BLaER1 (cell line): ENCODE measurements at regions not wholly inside any gene's neighbourhood (a gene's known extent, or its start where the extent isn't known, plus 50 kb on each side); places are given as distances from the start of the nearest gene placed in this dataset.

ENCODE experiments used
- H3K27ac ChIP-seq: shearing (Covaris generic); formaldehyde crosslinking; 2 replicates; pipeline ENCODE4 v1.8.1; 2022
- H3K27me3 ChIP-seq: shearing (Covaris generic); formaldehyde crosslinking; 2 replicates; pipeline ENCODE4 v1.8.1; 2022
- H3K36me3 ChIP-seq: shearing (Covaris generic); formaldehyde crosslinking; 2 replicates; pipeline ENCODE4 v1.8.1; 2022
- H3K4me1 ChIP-seq: shearing (Covaris generic); formaldehyde crosslinking; 2 replicates; pipeline ENCODE4 v1.8.1; 2022
- H3K4me2 ChIP-seq: shearing (Covaris generic); formaldehyde crosslinking; 2 replicates; pipeline ENCODE4 v1.8.1; 2022
- H3K4me3 ChIP-seq: shearing (Covaris generic); formaldehyde crosslinking; 2 replicates; pipeline ENCODE4 v1.8.1; 2022
- H3K9ac ChIP-seq: shearing (Covaris generic); formaldehyde crosslinking; 2 replicates; pipeline ENCODE4 v1.8.1; 2022
- H3K9me3 ChIP-seq: shearing (Covaris generic); formaldehyde crosslinking; 2 replicates; pipeline ENCODE4 v1.8.1; 2022
- H4K20me1 ChIP-seq: shearing (Covaris generic); formaldehyde crosslinking; 2 replicates; pipeline ENCODE4 v1.8.1; 2022
- Cebpa-rat ChIP-seq: shearing (Covaris generic); IDR thresholded peaks from 2 replicates; pipeline ENCODE4 v1.8.1; 2022

- no peak overlapping the region for H3K9ac ChIP-seq
- H3K4me2 ChIP-seq, result no peak overlapping the region
- H4K20me1 ChIP-seq, result no peaks in the 10 kb centered on the region
- no peak overlapping the region for H3K4me3 ChIP-seq
- H3K27ac ChIP-seq, result no peak overlapping the region
- peaks cover 21% of the 10 kb centered on the region for H3K4me1 ChIP-seq
- H3K27me3 ChIP-seq, result no peaks in the 10 kb centered on the region; the same call in 1 of the 2 replicates
- no peaks in the 10 kb centered on the region for H3K36me3 ChIP-seq
- no peak for TF ChIP-seq Cebpa-rat
- peaks cover 5% of the 10 kb centered on the region; the same call in 1 of the 2 replicates for H3K9me3 ChIP-seq
Measured at GRCh38 chr21:34202553-34203372, 129.4 kb downstream of the MRPS6 start.

- H3K4me3 ChIP-seq, result no peak overlapping the region
- no peaks in the 10 kb centered on the region; the same call in 1 of the 2 replicates for H3K27me3 ChIP-seq
- H3K4me2 ChIP-seq, result no peak overlapping the region
- no peaks in the 10 kb centered on the region for H3K36me3 ChIP-seq
- H3K27ac ChIP-seq, result no peak overlapping the region
- no peak for TF ChIP-seq Cebpa-rat
- H3K9me3 ChIP-seq, result peaks cover 8% of the 10 kb centered on the region; the same call in 1 of the 2 replicates
- peaks cover 18% of the 10 kb centered on the region for H3K4me1 ChIP-seq
- H3K9ac ChIP-seq, result no peak overlapping the region
- H4K20me1 ChIP-seq, result no peaks in the 10 kb centered on the region
Measured at GRCh38 chr21:34203851-34204420, 130.6 kb downstream of the MRPS6 start.

- H3K27ac ChIP-seq, result no peak overlapping the region
- H3K4me2 ChIP-seq, result no peak overlapping the region
- H3K4me1 ChIP-seq, result peaks cover 9% of the 10 kb centered on the region
- no peak overlapping the region for H3K9ac ChIP-seq
- no peaks in the 10 kb centered on the region; the same call in 1 of the 2 replicates for H3K27me3 ChIP-seq
- no peak for TF ChIP-seq Cebpa-rat
- no peaks in the 10 kb centered on the region for H4K20me1 ChIP-seq
- peaks cover 14% of the 10 kb centered on the region for H3K9me3 ChIP-seq
- H3K4me3 ChIP-seq, result no peak overlapping the region
- no peaks in the 10 kb centered on the region for H3K36me3 ChIP-seq
Measured at GRCh38 chr21:34204481-34205439, 131.4 kb downstream of the MRPS6 start.

- Histone ChIP-seq H3K4me1 (no peaks in the 10 kb centered on the region), H3K4me3 (no peak overlapping the region), H3K9ac (no peak overlapping the region), H3K27me3 (no peaks in the 10 kb centered on the region; the same call in 1 of the 2 replicates), H3K9me3 (peaks cover 22% of the 10 kb centered on the region), H3K36me3 (no peaks in the 10 kb centered on the region), H4K20me1 (no peaks in the 10 kb centered on the region), H3K4me2 (no peak overlapping the region), H3K27ac (no peak overlapping the region)
- TF ChIP-seq Cebpa-rat, result no peak
Measured at GRCh38 chr21:34205811-34206571, 132.6 kb downstream of the MRPS6 start.

- Histone ChIP-seq H3K4me3 (no peak overlapping the region), H3K9ac (no peak overlapping the region), H3K36me3 (no peaks in the 10 kb centered on the region), H3K9me3 (peaks cover 29% of the 10 kb centered on the region), H3K27me3 (no peaks in the 10 kb centered on the region), H3K4me1 (peaks cover 4% of the 10 kb centered on the region; the same call in 1 of the 2 replicates), H3K27ac (no peak overlapping the region), H4K20me1 (no peaks in the 10 kb centered on the region), H3K4me2 (no peak overlapping the region)
- no peak for TF ChIP-seq Cebpa-rat
Measured at GRCh38 chr21:34213959-34214358, 140.6 kb downstream of the MRPS6 start.

GRCh38 chr21:34215501-34215900, 142.1 kb downstream of the MRPS6 start:
- H3K4me1 ChIP-seq, result peaks cover 4% of the 10 kb centered on the region; the same call in 1 of the 2 replicates
- no peak overlapping the region for H3K27ac ChIP-seq
- H3K36me3 ChIP-seq, result no peaks in the 10 kb centered on the region
- H4K20me1 ChIP-seq, result no peaks in the 10 kb centered on the region
- no peak for TF ChIP-seq Cebpa-rat
- H3K27me3 ChIP-seq, result no peaks in the 10 kb centered on the region
- no peak overlapping the region for H3K4me3 ChIP-seq
- H3K4me2 ChIP-seq, result no peak overlapping the region
- H3K9ac ChIP-seq, result no peak overlapping the region
- peaks cover 16% of the 10 kb centered on the region for H3K9me3 ChIP-seq

- Histone ChIP-seq H3K4me3 (no peak overlapping the region), H3K4me2 (no peak overlapping the region), H3K9ac (no peak overlapping the region), H3K27me3 (no peaks in the 10 kb centered on the region), H3K9me3 (peaks cover 16% of the 10 kb centered on the region), H3K4me1 (peaks cover 4% of the 10 kb centered on the region; the same call in 1 of the 2 replicates), H3K36me3 (no peaks in the 10 kb centered on the region), H4K20me1 (no peaks in the 10 kb centered on the region), H3K27ac (no peak overlapping the region)
- no peak for TF ChIP-seq Cebpa-rat
Measured at GRCh38 chr21:34215911-34216717, 142.7 kb downstream of the MRPS6 start.

- Histone ChIP-seq H3K4me2 (no peak overlapping the region), H3K4me1 (peaks cover 4% of the 10 kb centered on the region), H3K9me3 (peaks cover 16% of the 10 kb centered on the region), H3K9ac (no peak overlapping the region), H4K20me1 (no peaks in the 10 kb centered on the region), H3K4me3 (no peak overlapping the region), H3K27ac (no peak overlapping the region), H3K36me3 (no peaks in the 10 kb centered on the region), H3K27me3 (no peaks in the 10 kb centered on the region)
- no peak for TF ChIP-seq Cebpa-rat
Measured at GRCh38 chr21:34216718-34217032, 143.3 kb downstream of the MRPS6 start.
